ENCODE measurements at regions not wholly inside any gene's neighbourhood (a gene's known extent, or its start where the extent isn't known, plus 50 kb on each side); places are given as distances from the start of the nearest gene placed in this dataset.

GRCh38 chr3:194038960-194039359, 97.0 kb upstream of the HES1 start:
- TF ChIP-seq CTCF (optimal IDR thresholded peaks at IDR 0.05 in 1 of 3, IDR thresholded peaks at IDR 0.05 in 1 of 3, conservative IDR thresholded peaks at IDR 0.05 in 1 of 3; ENCODE audit: extremely low read depth in 1 of 3, insufficient read depth in 2 of 3, low read length in 3 of 3) = no peak
- TF ChIP-seq EZH2 (IDR thresholded peaks at IDR 0.05; ENCODE audit: low read length) = no peak

Data from keratinocyte (primary cell).